ENCODE measurements at regions not wholly inside any gene's neighbourhood (a gene's known extent, or its start where the extent isn't known, plus 50 kb on each side); places are given as distances from the start of the nearest gene placed in this dataset.

DNA sequence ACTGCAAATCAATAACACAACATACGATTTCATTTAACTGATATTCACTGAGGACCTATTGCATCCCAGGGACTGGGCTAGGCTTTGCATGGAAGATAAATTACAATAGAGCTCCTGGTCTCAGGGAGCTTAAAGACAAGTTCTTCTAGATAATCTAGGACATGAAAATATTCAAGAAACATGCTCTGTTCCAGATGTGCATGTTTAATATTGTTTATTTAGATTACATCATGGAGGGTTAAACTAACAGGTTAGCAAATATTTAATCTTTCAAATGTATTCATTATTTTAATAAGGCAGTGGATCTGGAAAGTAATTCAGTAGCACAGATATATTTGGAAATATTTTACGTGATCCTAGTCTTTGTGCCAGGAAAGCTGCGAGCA, 2430.3 kb downstream of the PCDH7 start:
- H3K4me3 ChIP-seq (ENCODE audit: low read depth, low read length) = no peak overlapping the region
- no peak for DNase-seq (ENCODE audit: low read depth)
- TF ChIP-seq, protein P1, sequence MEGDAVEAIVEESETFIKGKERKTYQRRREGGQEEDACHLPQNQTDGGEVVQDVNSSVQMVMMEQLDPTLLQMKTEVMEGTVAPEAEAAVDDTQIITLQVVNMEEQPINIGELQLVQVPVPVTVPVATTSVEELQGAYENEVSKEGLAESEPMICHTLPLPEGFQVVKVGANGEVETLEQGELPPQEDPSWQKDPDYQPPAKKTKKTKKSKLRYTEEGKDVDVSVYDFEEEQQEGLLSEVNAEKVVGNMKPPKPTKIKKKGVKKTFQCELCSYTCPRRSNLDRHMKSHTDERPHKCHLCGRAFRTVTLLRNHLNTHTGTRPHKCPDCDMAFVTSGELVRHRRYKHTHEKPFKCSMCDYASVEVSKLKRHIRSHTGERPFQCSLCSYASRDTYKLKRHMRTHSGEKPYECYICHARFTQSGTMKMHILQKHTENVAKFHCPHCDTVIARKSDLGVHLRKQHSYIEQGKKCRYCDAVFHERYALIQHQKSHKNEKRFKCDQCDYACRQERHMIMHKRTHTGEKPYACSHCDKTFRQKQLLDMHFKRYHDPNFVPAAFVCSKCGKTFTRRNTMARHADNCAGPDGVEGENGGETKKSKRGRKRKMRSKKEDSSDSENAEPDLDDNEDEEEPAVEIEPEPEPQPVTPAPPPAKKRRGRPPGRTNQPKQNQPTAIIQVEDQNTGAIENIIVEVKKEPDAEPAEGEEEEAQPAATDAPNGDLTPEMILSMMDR (IDR thresholded peaks at IDR 0.05; ENCODE audit: insufficient read depth, low read depth, low read length) = no peak

DNA sequence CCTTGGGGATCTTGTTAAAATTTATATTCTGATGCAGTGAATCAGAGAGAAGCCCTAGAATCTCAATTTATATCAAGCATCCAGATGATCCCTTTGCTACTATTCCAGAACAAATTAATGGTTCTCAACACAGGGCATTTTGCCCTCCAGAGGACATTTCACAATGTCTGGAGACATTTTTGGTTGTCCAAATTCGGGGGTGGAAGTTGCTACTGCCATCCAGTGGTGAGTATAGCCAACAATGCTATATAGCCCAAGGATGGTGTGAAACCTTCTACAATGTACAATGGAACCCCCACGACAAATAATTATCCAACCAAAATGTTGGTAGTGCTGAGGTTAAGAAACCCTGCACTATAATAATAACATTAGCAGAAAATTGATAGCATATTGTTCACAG, 2440.0 kb downstream of the PCDH7 start:
- no peak overlapping the region for H3K4me3 ChIP-seq (ENCODE audit: low read depth, low read length)
- TF ChIP-seq, protein P1 (IDR thresholded peaks at IDR 0.05; ENCODE audit: insufficient read depth, low read depth, low read length) = peak; percentile 35
- DNase-seq (ENCODE audit: low read depth) = peak; percentile 0

DNA sequence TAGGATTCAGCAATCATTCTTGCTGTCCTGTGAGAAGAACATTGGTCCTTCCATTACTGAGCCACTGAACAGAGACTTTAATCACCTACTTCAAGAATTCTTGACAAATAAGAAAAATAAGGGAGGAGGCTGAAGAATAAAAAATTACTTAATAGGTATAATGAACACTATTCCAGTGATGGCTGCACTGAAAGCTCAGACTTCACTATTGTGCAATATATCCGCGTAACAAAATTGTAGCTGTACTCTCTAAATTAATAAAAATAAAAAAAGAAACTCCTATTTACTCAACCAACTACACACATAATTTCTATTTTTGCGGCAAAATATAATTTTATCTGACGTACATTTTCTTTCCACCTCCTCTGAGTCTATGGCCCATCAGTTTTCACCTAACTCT, 2441.0 kb downstream of the PCDH7 start:
- H3K4me3 ChIP-seq (ENCODE audit: low read depth, low read length) = no peak overlapping the region
- TF ChIP-seq, protein P1 (IDR thresholded peaks at IDR 0.05; ENCODE audit: insufficient read depth, low read depth, low read length) = no peak
- no peak for DNase-seq (ENCODE audit: low read depth)

DNA sequence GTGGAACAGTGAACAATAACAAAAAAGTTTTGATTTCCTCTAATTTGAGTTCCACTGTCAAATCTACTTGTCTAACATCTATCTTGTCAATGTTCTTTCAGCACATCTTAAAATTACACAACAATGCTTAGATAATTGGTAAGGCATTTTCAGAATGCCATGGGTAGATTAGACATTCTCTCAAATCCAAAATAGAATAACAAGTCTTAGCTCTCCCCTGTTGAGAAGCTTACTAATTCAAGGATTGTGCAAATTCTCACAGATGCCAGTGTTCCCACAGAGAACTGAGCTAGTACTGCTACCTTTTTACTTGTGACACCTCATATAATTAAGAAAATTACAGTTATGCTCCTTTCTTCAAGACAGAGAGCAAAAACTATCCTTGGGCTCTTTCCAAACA, 2442.0 kb downstream of the PCDH7 start:
- TF ChIP-seq, protein P1 (IDR thresholded peaks at IDR 0.05; ENCODE audit: insufficient read depth, low read depth, low read length) = no peak
- H3K4me3 ChIP-seq (ENCODE audit: low read depth, low read length) = no peak overlapping the region
- no peak for DNase-seq (ENCODE audit: low read depth)

DNA sequence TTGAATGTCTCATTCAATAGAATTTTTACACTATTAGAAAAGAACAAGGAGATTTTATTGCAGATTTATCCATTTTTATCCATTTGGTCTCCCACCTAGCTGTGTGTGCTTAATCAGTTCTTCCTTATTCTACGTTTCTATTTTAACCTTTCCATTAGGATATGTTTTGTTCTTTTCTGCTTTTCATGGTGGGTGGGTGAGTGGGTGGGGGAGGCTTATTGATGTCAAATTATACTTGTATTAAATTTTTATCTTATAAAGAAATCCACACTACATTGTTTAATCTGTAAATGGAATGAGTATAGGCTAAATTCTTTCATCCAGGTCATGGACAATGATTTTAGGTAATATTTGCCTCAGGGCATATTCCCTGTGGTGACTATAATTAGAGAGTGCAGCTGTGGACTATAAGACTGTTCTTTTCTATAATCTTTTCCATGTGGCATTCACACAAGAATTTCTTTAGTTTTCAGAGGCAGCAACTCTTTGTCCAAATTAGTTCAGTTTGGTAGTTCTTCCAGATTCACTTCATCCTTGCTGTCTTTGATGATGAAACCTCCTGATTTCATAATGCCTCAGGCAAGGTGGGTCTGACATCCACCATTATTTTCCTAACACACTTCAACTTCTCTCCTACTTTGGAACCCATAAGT, 2451.8 kb downstream of the PCDH7 start:
- H3K4me3 ChIP-seq (ENCODE audit: low read depth, low read length) = no peak overlapping the region
- no peak for DNase-seq (ENCODE audit: low read depth)
- TF ChIP-seq, protein P1 (IDR thresholded peaks at IDR 0.05; ENCODE audit: insufficient read depth, low read depth, low read length) = no peak

DNA sequence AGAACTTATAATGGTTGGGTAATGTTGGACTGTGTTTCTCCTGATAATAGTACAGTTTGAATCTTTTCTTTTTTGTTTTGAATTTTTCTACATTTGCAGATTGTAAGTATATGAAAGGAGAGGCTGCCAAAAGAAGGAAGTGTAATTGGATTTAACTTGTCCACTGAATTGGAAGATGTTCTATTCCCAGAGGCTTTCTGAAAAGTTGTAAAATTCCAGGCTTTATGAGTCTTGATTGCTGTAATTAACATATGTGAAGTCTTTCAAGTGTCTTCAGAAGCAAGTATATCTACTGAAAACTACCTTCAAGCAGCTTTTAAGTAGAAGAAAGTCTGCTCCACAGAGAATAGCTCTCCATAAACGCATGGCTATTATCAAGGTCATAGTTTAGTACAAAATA, 2456.4 kb downstream of the PCDH7 start:
- DNase-seq (ENCODE audit: low read depth) = no peak
- TF ChIP-seq, protein P1 (IDR thresholded peaks at IDR 0.05; ENCODE audit: insufficient read depth, low read depth, low read length) = no peak
- H3K4me3 ChIP-seq (ENCODE audit: low read depth, low read length) = no peak overlapping the region
